ENCODE measurements at regions not wholly inside any gene's neighbourhood (a gene's known extent, or its start where the extent isn't known, plus 50 kb on each side); places are given as distances from the start of the nearest gene placed in this dataset.

DNA sequence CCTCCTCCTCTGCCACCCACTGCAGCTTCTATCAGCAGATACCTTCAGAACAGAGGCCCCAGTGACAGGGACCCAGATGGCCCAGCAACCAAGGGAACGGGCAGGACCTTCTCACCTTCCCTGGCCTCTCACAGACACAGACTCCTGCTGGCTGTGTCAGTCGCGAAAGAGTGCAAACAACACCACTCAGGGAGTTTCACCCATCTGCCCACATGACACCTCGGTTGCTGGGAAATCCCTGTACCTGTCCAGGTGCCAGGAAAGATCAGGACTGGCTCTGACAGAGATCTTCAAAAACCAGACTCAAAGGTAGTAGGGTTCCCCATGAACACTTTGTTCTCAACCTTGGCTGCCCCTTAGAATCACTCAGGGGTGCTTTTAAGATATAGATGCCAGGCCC, 83.5 kb upstream of the HIVEP3 start:
- no peak overlapping the region for H3K4me3 ChIP-seq (ENCODE audit: low read depth, low read length)
- DNase-seq (ENCODE audit: low read depth): no peak
- TF ChIP-seq MYC (IDR thresholded peaks at IDR 0.05; ENCODE audit: low read depth, low read length) (no peak), POLR2A (IDR thresholded peaks at IDR 0.05; ENCODE audit: extremely low read depth, insufficient read length) (no peak), MAX (IDR thresholded peaks at IDR 0.05; ENCODE audit: low read depth, low read length) (no peak)
- TF ChIP-seq, protein P1, sequence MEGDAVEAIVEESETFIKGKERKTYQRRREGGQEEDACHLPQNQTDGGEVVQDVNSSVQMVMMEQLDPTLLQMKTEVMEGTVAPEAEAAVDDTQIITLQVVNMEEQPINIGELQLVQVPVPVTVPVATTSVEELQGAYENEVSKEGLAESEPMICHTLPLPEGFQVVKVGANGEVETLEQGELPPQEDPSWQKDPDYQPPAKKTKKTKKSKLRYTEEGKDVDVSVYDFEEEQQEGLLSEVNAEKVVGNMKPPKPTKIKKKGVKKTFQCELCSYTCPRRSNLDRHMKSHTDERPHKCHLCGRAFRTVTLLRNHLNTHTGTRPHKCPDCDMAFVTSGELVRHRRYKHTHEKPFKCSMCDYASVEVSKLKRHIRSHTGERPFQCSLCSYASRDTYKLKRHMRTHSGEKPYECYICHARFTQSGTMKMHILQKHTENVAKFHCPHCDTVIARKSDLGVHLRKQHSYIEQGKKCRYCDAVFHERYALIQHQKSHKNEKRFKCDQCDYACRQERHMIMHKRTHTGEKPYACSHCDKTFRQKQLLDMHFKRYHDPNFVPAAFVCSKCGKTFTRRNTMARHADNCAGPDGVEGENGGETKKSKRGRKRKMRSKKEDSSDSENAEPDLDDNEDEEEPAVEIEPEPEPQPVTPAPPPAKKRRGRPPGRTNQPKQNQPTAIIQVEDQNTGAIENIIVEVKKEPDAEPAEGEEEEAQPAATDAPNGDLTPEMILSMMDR (IDR thresholded peaks at IDR 0.05; ENCODE audit: low read depth, low read length): no peak

- DNase-seq (ENCODE audit: low read depth): no peak
- no peak for TF ChIP-seq POLR2A (IDR thresholded peaks at IDR 0.05; ENCODE audit: extremely low read depth, insufficient read length)
- TF ChIP-seq, protein P1 (IDR thresholded peaks at IDR 0.05; ENCODE audit: low read depth, low read length): no peak
- TF ChIP-seq MAX (IDR thresholded peaks at IDR 0.05; ENCODE audit: low read depth, low read length): no peak
- TF ChIP-seq MYC (IDR thresholded peaks at IDR 0.05; ENCODE audit: low read depth, low read length): no peak
- H3K4me3 ChIP-seq (ENCODE audit: low read depth, low read length): no peak overlapping the region
Measured at GRCh38 chr1:42000766-42001165, 82.0 kb upstream of the HIVEP3 start.

DNA sequence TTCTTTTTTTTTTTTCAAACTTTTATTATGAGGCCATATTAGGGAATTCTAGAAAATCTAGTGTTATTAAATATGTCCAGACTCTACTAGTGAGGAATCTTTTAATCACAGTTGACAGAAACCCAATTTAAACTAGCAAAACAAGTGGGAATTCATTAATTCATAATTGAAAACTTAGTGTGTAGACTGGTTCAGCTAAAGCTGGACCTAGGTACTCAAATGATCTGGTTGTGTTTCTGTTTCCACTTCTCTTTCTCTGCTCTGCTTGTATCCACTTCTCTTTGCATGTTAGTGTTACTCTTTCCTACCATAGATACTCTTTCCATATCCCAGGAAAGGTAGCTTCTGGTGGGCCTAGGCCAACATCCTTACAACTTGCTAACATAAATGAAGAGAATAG, 81.2 kb upstream of the HIVEP3 start:
- no peak for DNase-seq (ENCODE audit: low read depth)
- no peak for TF ChIP-seq MAX (IDR thresholded peaks at IDR 0.05; ENCODE audit: low read depth, low read length)
- no peak for TF ChIP-seq MYC (IDR thresholded peaks at IDR 0.05; ENCODE audit: low read depth, low read length)
- TF ChIP-seq POLR2A (IDR thresholded peaks at IDR 0.05; ENCODE audit: extremely low read depth, insufficient read length): no peak
- TF ChIP-seq, protein P1 (IDR thresholded peaks at IDR 0.05; ENCODE audit: low read depth, low read length): no peak
- H3K4me3 ChIP-seq (ENCODE audit: low read depth, low read length): no peak overlapping the region

DNA sequence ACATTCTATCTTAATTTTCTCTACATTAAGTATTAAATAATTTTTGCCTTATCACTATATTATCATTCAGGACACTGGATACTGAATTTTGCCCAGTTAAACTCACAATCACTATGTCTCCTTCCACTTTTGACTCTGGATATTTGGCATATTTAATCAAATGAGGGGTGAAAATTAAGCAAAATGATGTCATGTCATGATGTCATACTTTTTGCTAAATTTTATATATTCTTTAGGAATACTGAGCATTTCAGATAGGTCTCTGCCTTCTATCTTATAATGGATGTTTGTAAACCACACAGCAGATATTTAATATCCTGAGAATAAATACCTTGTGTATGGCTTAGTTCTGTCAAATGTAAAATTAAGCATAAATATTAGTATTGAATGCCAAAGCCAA, 79.5 kb upstream of the HIVEP3 start:
- DNase-seq (ENCODE audit: low read depth): no peak
- H3K4me3 ChIP-seq (ENCODE audit: low read depth, low read length): no peak overlapping the region
- TF ChIP-seq POLR2A (IDR thresholded peaks at IDR 0.05; ENCODE audit: extremely low read depth, insufficient read length): no peak

GRCh38 chr1:41997153-41997552, 78.4 kb upstream of the HIVEP3 start:
- no peak for TF ChIP-seq MYC (IDR thresholded peaks at IDR 0.05; ENCODE audit: low read depth, low read length)
- TF ChIP-seq, protein P1 (IDR thresholded peaks at IDR 0.05; ENCODE audit: low read depth, low read length): no peak
- no peak for TF ChIP-seq MAX (IDR thresholded peaks at IDR 0.05; ENCODE audit: low read depth, low read length)
- TF ChIP-seq POLR2A (IDR thresholded peaks at IDR 0.05; ENCODE audit: extremely low read depth, insufficient read length): no peak
- H3K4me3 ChIP-seq (ENCODE audit: low read depth, low read length): no peak overlapping the region
- DNase-seq (ENCODE audit: low read depth): no peak

DNA sequence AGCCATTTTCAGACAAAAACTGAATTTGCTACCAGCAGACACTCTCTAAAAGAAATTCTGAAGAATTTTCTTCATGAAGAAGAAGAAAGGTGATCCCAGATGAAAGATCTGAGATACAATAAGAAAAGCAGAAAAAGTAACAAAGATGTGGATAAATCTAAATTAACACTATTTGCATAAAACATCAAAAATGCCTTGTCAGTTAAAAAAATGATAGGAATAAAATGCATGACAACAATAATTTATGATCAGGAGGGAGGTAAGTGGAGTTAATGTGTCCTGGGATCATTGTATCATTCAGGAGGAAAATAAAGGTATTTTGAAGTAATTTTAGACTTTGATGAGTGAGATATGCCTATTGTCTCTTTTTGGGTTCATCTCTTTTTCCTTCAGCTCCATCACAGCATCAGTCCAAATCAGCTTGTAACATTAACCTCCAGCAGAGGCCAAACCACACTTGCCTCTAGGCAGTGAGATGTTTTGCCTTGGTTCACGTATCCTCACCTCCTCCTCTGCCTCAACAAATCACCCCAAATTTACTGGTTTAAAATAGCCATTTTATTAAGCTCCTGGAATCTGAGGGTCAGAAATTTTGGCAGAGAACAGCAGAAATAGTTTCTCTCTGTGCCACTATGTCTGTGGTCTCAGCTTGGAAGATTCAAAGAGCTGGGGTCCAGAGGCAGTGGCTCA, 76.9 kb upstream of the HIVEP3 start:
- TF ChIP-seq, protein P1 (IDR thresholded peaks at IDR 0.05; ENCODE audit: low read depth, low read length): no peak
- TF ChIP-seq MAX (IDR thresholded peaks at IDR 0.05; ENCODE audit: low read depth, low read length) (no peak), POLR2A (IDR thresholded peaks at IDR 0.05; ENCODE audit: extremely low read depth, insufficient read length) (no peak), MYC (IDR thresholded peaks at IDR 0.05; ENCODE audit: low read depth, low read length) (no peak)
- H3K4me3 ChIP-seq (ENCODE audit: low read depth, low read length): no peak overlapping the region
- DNase-seq (ENCODE audit: low read depth): no peak
